Right ventricle myocardium inferior (tissue), 1 donor: ENCODE measurements at regions not wholly inside any gene's neighbourhood (a gene's known extent, or its start where the extent isn't known, plus 50 kb on each side); places are given as distances from the start of the nearest gene placed in this dataset.

ENCODE experiments used
- ATAC-seq: fragments of 200-7000 bp; cut with Tn5 transposase; one replicate; pipeline ENCODE4 v1.9.1; 2020; ENCODE audit warnings: mild to moderate bottlenecking, moderate library complexity
- DNase-seq: peaks from one replicate; pipeline ENCODE4 v3.0.0; 2021; ENCODE audit errors: missing footprints
- intact Hi-C: fragments of 100-400 bp; cut with DNase I; formaldehyde crosslinking; loops from one replicate; pipeline ENCODE4 v1.11.0; 2022
- donor health status: DM: no; HTN: yes; CAD: no; lungs with severe emphysema.

- DNase-seq (no peak), ATAC-seq (no peak)
- intact Hi-C loops: loop anchor here (10.0 kb wide), 1 partner anchor 49 kb away; no protein-coding TSS in a partner anchor
Measured at GRCh38 chr1:167145965-167146364, 52.1 kb downstream of the STYXL2 start.

- intact Hi-C loops: loop anchor here (10.0 kb wide), 1 partner anchor 48 kb away; no protein-coding TSS in a partner anchor
- DNase-seq (no peak), ATAC-seq (no peak)
Measured at GRCh38 chr1:167146903-167147539, 53.1 kb downstream of the STYXL2 start.

- no peak for ATAC-seq
- intact Hi-C loops: loop anchor here (10.0 kb wide), 1 partner anchor 46 kb away; no protein-coding TSS in a partner anchor
- DNase-seq: no peak
Measured at GRCh38 chr1:167148421-167148820, 54.5 kb downstream of the STYXL2 start.

- ATAC-seq (no peak), DNase-seq (no peak)
- intact Hi-C loops: loop anchor here (10.0 kb wide), 1 partner anchor 45 kb away; no protein-coding TSS in a partner anchor
Measured at GRCh38 chr1:167149793-167150491, 56.1 kb downstream of the STYXL2 start.

GRCh38 chr1:167150492-167150833 lies 56.6 kb downstream of the STYXL2 start:
- no peak for ATAC-seq
- no peak for DNase-seq
- intact Hi-C loops: no loop called here

GRCh38 chr1:167152192-167152876 lies 58.5 kb downstream of the STYXL2 start:
- intact Hi-C loops: no loop called here

GRCh38 chr1:167156466-167156865 lies 62.6 kb downstream of the STYXL2 start:
- DNase-seq (no peak), ATAC-seq (no peak)
- intact Hi-C loops: no loop called here

More at GRCh38 chr1:167152192-167152876, 58.5 kb downstream of the STYXL2 start:
- ATAC-seq (no peak), DNase-seq (no peak)

- DNase-seq (no peak), ATAC-seq (no peak)
- intact Hi-C loops: no loop called here
Measured at GRCh38 chr1:167157114-167157513, 63.2 kb downstream of the STYXL2 start.

- intact Hi-C loops: no loop called here
- ATAC-seq (no peak), DNase-seq (no peak)
Measured at GRCh38 chr1:167158111-167158812, 62.4 kb upstream of the POU2F1 start.

- DNase-seq (no peak), ATAC-seq (no peak)
- intact Hi-C loops: no loop called here
Measured at GRCh38 chr1:167158813-167159275, 61.8 kb upstream of the POU2F1 start.

GRCh38 chr1:167159782-167160181 lies 60.9 kb upstream of the POU2F1 start:
- intact Hi-C loops: no loop called here
- no peak for DNase-seq
- ATAC-seq: no peak

GRCh38 chr1:167161242-167161641 lies 59.4 kb upstream of the POU2F1 start:
- intact Hi-C loops: no loop called here
- no peak for DNase-seq
- ATAC-seq: no peak

GRCh38 chr1:167161762-167162161 lies 58.9 kb upstream of the POU2F1 start:
- DNase-seq (no peak), ATAC-seq (no peak)
- intact Hi-C loops: no loop called here

- DNase-seq (no peak), ATAC-seq (no peak)
- intact Hi-C loops: no loop called here
Measured at GRCh38 chr1:167165219-167165618, 55.5 kb upstream of the POU2F1 start.

GRCh38 chr1:167165948-167166689 lies 54.6 kb upstream of the POU2F1 start:
- intact Hi-C loops: no loop called here
- DNase-seq (no peak), ATAC-seq (no peak)

GRCh38 chr1:167166690-167167075 lies 54.0 kb upstream of the POU2F1 start:
- intact Hi-C loops: no loop called here
- ATAC-seq: no peak
- no peak for DNase-seq

- no peak for ATAC-seq
- intact Hi-C loops: no loop called here
- DNase-seq: no peak
Measured at GRCh38 chr1:167168424-167168823, 52.3 kb upstream of the POU2F1 start.

- ATAC-seq (no peak), DNase-seq (no peak)
- intact Hi-C loops: no loop called here
Measured at GRCh38 chr1:167169642-167170041, 51.0 kb upstream of the POU2F1 start.
